NCI-H1436 treated with DMSO at 0.1 percent for 48 hours (cell line): ENCODE measurements at regions not wholly inside any gene's neighbourhood (a gene's known extent, or its start where the extent isn't known, plus 50 kb on each side); places are given as distances from the start of the nearest gene placed in this dataset.
"Not testable (repeated sequence)": the region's sequence is repeated elsewhere in the genome, so short reads cannot be mapped to it uniquely, and the experiment has no call there.

Experiments
- DNase-seq: peaks from one replicate; lab custom pipeline; 2025; lab: John Stamatoyannopoulos, UW

DNA sequence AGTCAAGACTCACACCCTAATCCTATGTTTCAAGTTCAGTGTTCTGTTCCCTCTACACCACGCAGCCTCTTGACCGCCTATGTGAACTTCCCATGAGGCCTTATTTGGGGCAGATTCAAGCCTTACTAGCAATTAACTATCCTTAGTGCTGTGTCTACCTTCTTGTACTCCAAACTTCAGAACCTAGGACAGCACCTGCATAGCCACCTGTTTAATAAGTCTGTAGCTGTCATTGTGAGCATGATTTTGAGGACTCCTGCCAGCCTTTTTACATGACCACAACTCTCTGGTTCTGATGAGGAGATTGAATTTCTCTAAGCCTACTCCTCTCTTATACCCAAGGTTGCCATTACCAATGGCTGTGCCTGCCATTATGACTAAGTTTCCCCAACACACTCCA lies 50.8 kb upstream of the PCSK1 start:
- no peak for DNase-seq

DNA sequence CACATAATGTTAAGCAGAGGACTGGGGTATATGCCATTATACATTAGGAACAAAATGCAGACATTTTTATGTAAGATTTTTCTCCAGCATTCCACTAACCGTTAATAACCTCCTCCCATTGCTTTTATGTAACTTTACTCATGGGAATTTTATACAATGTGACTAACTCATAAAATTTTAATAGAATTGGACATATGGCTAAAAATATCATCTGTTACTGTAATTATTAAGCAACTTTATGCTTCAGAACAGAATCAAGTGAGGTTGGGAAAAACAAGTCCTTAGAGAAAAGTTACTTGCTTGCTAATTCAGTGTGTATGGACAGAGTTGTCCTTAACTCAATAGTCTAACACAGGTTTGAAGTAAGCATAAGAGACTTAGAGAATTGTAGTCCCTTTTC lies 54.8 kb upstream of the PCSK1 start:
- no peak for DNase-seq

DNA sequence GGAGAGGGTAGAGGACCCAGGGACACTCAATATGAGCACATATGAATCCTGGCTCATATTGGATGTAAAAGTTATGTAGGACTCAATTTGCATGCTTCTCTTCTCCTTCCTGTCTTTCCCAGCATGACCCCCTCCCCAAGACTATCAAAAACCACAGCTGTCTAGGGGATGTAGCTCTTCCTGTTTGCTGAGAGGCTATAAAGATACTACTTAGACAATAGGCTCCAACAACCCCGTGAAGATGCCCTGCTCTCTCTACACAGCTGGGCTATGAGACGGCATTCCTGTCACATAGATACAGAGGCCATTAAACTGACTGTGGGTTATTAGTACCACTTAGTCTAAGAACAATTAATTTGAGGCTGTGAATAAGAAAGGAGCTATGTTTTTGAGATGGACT lies 56.5 kb upstream of the PCSK1 start:
- DNase-seq: no peak

DNA sequence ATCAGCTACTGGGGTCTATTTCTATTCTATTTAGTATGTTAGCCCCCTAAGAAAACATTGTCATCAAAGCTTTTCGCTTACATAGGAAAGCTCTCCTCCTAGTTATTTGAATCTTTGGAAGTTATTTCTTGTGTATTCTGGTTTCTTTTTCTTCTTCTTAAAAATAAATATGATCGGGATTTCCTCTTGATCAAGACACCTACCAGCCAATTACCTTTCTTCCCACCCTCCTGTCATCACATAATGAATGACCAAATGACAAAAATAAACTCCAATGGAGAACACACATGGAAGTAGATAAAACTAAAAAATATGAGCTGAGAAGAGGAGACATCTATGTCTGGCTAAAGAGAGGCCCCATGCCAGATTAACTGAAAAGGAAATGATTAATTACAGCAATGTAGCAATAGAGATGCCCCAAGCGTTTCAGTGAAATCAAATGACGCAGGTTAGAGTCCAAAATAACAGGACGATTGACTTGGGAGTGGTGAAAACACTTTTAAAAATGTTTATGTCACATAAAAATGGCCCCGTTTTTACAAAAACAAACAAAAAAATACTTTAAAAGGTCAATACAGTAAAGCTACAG lies 59.5 kb upstream of the PCSK1 start:
- DNase-seq: no peak

DNA sequence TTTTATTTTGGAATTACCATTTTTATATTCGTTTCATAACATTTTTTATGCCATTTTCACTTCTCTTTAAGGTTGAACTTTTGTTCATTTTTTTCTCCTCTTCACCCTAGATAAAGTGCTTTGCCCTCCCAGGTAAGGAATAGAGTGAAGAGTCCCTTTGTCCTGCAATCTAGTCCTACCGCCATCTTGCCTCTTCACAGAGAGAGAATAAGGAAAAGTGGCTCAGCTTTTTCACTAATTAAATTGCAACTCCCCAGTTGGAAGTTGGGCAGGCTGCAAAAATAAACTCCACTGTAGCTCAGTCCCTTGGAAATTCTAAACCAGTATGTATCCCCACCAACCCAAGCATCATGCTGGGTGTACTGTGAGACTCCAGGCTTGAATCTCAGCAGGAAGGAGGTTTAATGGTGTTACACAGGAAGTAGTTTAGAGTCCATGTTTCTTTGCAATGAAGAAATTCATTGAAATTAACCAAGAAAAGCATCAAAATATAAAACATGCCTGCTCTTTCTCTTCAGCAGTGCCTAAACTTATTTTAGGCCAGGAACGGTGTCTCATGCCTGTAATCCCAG lies 60.3 kb upstream of the PCSK1 start:
- DNase-seq: no peak

DNA sequence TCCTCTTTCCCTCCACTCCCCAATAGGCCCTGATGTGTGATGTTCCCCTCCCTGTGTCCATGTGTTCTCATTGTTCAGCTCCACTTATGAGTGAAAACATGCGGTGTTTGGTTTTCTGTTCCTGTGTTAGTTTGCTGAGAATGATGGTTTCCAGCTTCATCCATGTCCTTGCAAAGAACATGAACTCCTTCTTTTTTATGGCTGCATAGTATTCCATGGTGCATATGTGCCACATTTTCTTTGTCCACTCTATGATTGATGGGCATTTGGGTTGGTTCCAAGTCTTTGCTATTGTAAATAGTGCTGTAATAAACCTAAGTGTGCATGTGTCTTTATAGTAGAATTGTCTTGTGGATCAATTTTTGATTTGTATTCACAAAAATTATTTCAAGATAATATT lies 62.4 kb upstream of the PCSK1 start:
- not testable (repeated sequence) for DNase-seq

DNA sequence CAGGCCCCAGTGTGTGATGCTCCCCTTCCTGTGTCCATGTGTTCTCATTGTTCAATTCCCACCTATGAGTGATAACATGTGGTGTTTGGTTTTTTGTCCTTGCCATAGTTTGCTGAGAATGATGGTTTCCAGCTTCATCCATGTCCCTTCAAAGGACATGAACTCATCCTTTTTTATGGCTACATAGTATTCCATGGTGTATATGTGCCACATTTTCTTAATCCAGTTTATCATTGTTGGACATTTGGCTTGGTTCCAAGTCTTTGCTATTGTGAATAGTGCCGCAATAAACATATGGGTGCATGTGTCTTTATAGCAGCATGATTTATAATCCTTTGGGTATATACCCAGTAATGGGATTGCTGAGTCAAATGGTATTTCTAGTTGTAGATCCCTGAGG lies 64.0 kb upstream of the PCSK1 start:
- DNase-seq: not testable (repeated sequence)

DNA sequence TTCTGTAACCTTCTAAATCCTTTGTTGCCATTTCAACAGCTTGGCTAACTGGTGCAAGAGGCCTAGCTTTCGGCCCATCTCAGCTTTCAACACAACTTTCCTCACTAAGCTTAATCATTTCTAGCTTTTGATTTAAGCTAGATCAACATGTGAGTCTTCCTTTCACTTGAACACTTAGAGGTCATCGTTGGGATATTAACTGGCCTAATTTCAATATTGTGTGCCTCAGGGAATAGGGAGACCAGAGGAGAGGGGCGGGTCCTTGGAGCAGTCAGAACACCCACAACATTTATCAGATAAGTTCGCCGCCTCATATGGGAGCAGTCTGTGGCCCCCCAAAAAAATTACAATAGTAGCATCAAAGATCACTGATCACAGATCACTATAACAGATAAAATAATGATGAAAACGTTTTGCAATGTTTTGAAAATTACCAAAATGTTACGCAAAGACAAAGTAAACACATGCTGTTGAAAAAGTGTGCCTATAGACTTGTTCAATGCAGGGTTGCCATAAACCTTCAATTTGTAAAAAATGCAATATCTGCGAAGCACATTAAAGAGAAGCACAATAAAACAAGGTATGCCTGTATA lies 66.8 kb upstream of the PCSK1 start:
- no peak for DNase-seq

DNA sequence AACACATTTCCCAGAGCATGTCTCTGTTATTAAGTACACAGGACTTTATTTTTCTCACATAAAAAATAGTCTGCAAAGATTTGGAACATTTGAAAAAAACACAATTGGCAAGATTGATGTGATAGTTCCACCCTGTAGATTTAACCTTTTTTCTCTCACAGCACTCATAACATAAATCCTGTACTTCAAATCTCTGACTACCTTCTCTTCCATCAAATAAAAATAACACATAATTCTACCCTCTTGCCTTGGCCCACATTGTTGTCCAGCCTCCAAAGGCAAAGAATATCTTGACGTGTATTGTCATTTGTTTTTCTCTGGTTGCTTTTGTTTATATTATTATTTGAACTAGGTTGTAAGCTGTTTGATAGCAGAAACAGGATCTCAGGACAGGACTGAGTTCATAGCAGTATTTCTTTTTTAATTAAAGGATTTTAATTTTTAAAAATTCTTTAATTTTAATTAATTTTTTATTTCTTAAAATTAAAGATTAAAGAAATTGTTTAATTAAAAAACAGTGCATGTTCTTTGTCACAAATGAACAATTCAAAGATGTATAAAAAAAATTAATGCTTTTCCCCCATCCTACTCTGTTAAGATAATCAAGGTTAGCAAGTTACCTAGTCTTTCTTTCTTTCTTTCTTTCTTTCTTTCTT lies 69.1 kb upstream of the PCSK1 start:
- DNase-seq: no peak

DNA sequence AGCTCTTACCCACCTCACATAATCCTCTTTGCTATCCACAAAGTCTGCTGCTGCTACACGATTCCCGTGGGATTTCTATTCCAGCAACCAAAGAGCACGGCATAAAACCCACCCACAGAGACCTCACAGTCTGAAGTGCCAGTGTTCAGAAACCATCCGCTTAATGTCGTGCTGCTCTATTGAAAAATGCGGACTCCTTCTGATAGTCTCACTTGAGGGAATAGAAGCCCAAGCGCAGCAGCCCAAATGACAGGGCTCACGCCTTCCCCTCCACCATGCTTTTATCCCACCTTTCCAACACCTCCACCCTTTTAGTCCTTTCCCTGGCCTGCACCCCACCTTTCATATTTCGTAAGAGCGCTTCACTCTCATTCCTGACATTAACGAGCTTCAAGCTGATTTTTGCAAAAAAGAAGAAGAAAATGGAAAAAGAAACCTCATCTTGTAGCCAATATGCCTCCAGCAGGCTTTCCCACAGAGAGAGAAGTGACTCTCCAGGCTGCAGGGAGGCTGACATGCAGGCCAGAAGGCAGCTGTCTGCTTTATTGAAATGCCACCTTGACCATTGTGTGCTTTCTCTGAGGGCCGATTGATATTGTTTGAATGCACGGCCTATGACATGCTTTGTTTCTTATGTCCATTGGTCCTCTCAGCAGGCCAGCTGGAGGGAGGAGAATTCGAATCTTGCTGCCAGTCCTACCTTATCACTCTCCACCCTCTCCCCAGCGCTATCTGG lies 70.6 kb upstream of the PCSK1 start:
- no peak for DNase-seq

DNA sequence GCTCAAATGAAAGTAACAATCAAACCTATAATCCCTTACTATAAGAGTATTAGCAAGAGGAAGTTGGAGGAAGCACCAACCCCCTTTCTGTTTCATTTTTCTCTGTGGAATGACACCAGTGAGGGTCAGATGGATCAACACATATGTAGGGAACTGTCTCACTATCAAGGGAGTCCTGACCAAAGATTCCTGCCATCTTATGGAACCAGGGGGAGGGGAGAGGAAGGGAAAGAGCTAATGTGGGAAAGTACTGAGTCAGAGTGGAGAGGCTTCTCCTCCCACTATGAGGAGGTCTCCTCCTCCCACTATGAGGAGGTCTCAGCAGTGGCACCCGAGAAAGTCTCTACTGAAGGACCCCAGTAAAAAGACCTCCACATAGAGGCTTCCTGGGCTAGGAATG lies 73.3 kb upstream of the PCSK1 start:
- DNase-seq: no peak

DNA sequence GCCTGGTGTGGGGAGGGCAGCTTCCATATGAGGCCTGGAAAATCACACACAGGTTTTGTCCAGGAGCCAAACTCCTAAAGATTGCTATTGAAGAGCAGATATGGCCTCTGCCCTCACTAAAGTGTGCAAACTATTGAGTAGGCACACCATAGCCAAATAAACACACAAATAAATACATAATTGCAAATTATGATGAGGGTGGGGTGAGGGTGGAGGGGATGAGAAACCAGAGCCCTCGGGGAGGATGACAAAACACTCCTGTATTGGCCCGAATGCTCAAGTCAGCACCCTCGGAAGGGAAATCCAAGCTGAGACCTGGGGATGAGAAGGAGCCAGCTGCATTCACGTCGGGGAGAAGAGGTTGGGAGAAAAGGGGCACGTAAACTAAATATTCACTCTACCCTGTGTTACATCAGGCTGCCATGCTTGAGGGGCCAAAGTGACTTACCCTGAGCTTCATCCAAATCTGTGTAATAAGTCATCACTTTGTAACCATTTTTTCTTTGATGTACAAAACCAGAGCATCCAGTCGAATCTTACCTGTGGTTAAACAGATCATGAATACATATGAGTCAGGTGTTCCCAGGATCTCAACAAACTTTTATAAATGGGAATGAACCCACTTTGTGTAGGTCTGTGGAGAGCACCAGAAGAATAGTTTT lies 73.9 kb upstream of the PCSK1 start:
- DNase-seq: no peak

DNA sequence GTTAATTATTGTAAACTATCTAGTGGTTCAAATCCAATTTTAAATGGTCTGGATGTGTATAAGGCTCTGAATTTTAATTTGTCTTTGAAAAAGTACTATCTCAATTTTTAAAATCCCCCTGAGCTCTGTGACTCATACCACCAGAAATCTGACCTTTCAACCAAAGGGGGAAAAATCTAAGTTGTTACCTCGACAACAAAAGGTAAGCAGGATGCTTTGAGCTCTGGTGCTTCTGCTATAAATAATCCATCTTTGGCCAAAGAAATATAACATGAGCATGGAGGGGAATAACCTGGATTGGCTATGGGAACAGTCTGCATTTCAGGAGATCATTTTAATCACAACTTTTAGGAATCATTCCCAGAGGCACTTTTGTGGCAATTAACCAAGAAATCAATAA lies 76.3 kb upstream of the PCSK1 start:
- no peak for DNase-seq

DNA sequence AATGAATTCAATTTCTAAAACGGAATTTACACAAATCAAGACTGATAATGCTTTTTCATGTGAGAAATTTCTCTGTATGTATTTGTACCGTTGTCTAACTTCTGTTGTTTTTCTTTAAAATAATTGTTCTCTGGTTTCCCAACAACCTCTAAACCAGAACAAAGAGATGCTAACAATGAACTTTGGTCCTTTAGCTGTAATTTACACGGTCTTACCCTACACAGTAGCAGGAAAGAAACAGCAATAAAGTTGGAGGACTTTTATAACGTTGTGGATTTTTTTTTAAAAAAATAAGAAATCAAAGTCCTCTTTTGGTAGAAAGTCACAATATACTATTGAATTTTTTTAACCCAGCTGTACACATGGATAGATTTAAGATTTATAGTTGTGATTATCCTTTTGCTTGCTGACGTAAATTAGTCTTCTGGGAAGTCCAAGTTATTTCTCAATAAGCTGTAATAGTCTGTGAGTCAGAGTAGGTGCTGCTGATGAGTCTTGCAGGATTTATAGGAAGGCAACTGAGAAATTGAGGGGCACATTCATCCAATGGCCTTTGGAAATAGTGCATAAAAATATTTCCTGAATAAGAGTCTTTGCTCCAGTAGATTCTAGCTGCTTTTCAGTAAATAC lies 76.8 kb upstream of the PCSK1 start:
- no peak for DNase-seq

DNA sequence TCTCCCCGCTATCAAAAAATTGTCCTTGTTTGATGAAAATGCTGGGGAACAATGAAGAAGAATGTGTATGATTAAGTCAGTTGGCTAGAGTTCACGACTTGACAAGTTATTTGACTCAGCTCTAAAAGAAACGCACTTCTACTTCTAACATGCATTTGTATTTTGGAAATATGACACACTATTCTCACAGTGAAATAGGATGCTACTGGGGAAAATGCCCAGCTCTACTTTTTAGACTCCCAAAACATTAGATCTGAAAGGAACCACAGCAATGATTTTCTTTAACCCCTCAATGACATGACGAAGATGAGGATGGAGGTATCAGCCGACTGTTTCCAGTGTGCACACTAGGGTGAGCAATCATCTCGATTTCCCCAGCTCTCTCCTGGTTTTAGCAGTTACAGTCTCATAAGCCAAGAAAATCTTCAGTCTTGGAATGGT lies 83.6 kb upstream of the PCSK1 start:
- no peak for DNase-seq

DNA sequence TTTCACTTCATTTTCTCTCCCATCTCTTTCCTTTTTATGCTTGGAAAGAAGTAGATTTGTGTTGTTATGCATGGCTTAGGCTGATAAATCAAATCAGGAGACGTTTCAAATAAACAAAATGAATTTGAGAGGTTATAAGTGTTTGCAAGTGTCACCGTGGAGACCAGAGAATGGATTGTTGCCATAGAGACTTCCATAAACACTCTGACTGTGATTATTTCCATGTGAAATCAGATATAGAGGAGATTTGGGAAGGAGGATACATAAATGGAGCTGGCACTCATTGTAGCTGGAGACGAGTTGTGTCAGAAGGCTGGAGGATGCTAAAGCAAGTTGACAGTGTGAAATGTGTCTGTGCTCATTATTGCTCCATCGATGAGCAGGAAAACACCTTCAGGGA lies 84.2 kb upstream of the PCSK1 start:
- no peak for DNase-seq

DNA sequence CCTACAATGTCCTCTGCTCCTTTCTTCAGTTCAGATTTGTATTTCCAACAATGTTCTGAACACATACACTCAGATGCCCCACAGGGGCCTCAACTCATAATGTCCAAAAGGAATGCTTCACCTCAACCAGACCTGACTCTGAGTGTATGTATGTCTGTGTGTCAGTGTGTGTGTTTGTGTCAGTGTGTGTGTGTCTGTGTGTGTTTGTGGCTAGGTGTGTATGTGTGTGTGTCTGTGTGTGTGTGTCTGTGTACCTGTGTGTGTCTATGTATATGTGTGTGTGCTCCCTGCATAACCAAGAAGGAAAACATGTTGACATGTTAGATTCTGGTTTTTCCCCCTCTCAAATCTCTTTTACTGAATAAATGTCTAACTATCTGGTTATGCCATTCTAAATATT lies 87.3 kb upstream of the PCSK1 start:
- no peak for DNase-seq

DNA sequence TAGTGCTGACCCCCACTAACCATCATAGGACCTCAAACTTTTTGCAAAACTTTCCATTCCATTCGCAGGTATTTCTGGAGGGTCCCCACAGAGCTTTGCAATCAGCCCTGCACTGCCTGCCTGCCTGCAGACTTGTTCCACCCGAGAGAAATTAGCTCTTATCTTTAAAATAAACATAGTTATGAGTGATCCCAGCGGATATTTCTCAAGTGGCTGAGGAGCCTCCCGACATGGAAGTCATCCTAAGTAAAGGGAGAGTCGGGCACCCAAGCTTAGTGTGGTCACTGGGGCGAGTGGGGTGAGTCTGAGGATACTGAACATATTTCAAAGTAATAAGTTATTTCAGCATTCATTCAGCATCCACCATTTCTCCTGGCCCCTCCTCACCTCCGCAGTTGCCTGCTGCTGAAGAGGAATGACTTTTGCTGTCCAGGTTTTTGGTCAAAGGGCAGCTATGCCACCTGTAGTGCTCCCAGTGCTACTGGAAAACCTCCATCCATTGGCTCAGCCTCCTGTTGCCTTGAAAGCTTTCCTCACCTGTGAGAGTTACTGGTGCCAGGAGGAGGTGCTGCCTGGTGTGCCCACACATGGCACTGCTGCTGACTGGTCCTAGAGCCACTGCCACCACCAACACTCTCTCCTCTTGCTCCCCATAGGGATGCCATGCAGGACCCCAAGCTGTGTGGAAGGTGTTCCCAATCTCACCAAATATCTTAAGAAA lies 89.7 kb upstream of the PCSK1 start:
- DNase-seq: no peak

DNA sequence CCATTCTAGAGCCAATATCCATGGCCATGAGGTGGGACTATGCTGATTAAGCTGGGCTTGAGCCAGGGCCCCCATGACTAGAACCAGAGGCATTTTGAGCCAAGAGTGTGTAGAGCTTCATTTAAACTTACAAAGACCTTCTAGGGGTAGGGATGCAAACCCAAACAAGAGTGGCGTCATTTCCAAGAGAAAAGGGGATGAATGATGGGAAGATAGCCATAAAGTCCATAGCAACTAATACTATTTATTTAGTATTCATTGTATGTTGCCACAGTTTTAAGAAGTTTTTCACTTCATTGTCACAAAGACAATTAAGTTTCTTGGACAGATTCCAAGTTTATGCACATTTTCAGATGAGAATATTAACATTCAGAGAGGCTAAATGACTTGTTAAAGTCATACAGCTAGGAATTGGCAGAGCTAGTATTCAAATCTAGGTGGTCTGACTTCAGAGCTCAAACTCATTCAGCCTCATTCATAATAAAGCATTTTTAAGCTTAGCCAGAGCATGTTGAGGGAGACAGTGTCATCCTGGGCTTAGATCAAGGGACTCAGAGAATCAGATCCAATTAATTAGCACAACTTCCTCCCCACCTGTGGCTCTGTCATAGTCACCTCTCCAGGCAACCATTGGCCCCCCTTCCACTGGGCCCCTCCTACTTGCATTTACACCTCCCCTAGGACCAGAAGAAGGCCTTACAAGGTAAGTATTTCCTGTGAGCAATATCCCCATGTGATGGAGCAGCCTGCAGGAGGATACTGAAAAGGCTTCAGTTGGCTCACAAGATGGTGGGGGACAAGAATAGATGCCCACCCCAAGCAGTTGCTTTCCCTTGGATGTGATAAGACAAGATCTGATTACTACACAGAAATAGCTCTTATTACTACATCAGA lies 95.0 kb upstream of the PCSK1 start:
- DNase-seq: peak; percentile 22

DNA sequence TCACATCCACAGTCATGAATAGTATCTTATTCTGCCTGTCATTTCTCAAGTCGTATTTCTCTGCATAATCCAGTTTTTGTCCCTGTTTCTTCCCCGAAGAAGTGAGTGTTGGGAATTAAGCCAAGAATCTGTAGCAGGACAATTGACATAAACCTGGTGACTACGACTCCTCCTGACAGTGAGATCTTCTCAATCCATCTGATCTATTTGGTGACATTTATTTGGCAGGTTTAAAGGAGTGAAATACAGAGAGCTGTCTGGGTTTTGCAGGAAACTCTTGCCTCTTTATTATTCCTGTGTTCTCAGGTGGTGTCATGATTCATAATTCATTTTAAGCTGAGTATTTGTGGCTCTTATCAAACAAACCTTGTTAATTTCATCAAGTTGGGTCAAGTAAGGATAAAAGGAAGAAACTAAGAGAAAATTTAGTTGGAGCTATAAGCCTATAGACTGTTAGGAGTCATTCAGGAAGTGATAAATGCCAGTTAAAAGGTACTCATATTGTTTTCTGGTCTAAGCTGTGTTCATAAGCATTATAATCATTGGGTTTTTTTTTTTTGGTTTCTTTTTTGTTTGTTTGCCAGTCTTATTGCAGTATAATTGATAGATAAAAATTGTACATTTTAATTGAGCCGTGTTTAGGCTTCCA lies 95.9 kb upstream of the PCSK1 start:
- DNase-seq: no peak
